Hypothalamus (tissue), 51 donors: ENCODE measurements at regions not wholly inside any gene's neighbourhood (a gene's known extent, or its start where the extent isn't known, plus 50 kb on each side); places are given as distances from the start of the nearest gene placed in this dataset.
"Not testable (repeated sequence)": the region's sequence is repeated elsewhere in the genome, so short reads cannot be mapped to it uniquely, and the experiment has no call there.

Experiments used
- DNase-seq, 51 donors: peaks; one replicate each; lab custom pipeline; 2025; lab: John Stamatoyannopoulos, UW

- DNase-seq: no peak
Observed at GRCh38 chr14:43014338-43014737, 1407.7 kb downstream of the LRFN5 start.

GRCh38 chr14:43012817-43013216 lies 1406.1 kb downstream of the LRFN5 start:
- DNase-seq: no peak

DNA sequence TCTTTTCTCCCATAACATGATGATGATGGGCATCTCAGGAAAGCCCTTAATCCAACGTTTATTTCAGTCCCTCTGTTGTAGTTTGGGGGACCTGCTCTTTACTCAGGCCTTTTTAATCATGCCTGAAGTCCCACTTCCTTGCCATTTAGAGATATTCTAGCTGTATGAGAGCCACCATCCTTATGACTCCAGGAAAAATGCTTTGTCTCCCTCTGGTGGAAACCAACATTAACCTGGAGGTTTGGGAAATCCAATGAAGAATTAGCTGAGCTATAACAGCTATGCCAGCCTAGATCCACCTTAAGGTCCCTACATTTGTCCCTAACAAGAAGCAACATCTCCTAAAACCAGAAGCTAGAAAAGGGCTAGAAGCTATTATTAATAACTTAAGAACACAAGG lies 1399.1 kb downstream of the LRFN5 start:
- peak in 2 of 51 donors; percentile 1 to 2 for DNase-seq

- no peak for DNase-seq
Observed at GRCh38 chr14:43003845-43004244, 1397.2 kb downstream of the LRFN5 start.

GRCh38 chr14:43001731-43002130 lies 1395.1 kb downstream of the LRFN5 start:
- DNase-seq: no peak

DNA sequence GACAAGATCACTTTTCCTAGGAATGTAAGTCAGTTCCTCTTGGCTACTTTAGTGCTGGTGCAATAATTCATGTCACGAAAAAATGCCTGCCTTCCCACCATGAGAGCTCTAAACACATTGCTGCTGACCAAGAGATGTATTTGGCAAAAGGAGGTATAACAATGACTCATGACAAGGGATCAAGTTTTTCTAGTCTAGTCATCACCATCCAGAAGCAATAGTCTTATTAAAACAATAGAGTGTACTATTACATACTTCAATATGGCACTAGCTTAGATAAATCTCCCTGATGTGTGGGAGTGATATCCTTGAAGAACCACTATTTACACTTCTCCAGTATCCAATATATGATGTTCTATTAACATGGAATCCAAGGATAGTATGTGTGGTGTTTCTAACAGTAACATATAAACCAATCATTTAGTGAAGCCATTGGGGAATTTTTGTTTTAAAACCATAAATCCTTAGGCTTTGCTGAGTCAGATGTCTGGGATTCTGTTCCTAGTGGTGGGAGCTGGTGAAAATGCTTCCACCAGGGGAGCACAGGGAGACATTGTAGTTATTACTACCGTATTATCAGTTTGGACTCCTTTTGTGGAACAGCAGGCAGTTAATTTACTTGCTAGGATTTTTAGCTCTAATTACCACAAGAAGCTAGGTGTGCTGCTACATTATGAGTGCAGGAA lies 1387.5 kb downstream of the LRFN5 start:
- no peak for DNase-seq

GRCh38 chr14:42992930-42993329 lies 1386.3 kb downstream of the LRFN5 start:
- DNase-seq: no peak

DNA sequence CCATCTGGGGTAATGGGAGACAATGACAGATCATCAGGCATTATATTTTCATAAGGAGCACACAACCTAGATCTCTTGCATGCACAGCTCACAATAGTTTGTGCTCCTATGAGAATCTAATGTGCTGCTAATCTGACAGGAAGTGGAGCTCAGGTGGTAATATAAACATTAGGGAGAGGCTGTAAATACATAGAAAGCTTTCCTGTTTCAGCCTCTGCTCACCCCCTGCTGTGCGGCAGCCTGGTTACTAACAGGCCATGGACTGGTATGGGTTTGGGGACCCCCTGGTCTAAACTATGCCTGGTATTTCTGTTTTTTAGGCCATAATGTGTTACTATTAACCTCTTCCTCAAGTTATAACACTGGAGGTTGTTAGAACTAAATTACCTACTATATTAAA lies 1373.7 kb downstream of the LRFN5 start:
- no peak for DNase-seq

GRCh38 chr14:42973171-42973570 lies 1366.5 kb downstream of the LRFN5 start:
- not testable (repeated sequence) for DNase-seq

- peak in 6 of 51 donors; percentile 2 to 45 (median 5) for DNase-seq
Observed at GRCh38 chr14:42965512-42965911, 1358.8 kb downstream of the LRFN5 start.

- DNase-seq: no peak
Observed at GRCh38 chr14:42961509-42961908, 1354.8 kb downstream of the LRFN5 start.

- DNase-seq: no peak
Observed at GRCh38 chr14:42950363-42950762, 1343.7 kb downstream of the LRFN5 start.

DNA sequence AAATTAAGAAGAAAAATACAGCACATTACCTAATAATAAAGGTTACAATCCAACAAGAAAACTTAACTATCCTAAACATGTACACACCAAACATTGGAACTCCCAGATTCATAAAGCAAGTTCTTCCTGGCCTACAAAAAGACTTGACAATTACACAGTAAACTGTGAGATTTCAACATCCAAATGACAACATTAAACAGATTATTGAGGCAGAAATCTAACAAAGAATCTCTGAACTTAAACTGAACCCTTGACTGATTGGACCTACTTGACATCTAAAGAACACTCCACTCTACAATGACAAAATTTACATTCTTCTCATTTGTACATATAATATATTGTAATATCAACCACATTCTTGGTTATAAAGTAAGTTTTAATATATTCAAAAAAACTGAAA lies 1341.3 kb downstream of the LRFN5 start:
- DNase-seq: no peak

- no peak for DNase-seq
Observed at GRCh38 chr14:42944284-42944683, 1337.6 kb downstream of the LRFN5 start.

- no peak for DNase-seq
Observed at GRCh38 chr14:42931308-42931707, 1324.6 kb downstream of the LRFN5 start.

DNA sequence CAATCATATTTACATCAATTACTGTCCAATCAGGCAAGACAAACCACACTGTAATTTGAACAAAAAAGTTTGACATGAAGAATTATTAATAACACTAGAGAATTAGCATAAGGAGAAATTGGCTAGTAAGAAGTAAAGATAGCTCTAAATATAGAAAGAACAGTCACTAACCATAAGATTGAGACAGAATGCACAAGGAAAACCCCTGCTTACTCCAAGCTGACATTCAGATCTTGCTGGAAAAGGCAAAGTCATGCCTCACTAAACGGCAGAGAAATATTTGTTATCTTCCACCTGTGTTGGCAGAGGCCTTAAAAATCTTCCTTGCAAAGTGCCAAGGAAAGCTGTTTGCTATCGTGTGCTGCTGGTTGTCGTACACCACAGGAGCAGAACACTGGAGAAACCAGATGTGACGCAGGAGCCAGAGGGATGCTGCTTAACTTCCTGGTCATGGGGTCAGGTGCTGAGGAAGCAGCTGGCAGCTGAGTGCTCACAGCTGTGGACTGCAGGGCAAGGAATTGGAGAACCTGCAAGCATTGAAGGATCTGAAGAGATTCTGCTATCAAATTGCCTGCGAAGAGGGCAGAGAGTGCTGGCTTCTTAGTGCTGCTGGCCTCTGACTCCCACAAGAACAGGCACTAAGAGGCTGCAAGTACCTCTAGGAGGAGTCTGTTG lies 1323.3 kb downstream of the LRFN5 start:
- DNase-seq: no peak

- no peak for DNase-seq
Observed at GRCh38 chr14:42927313-42927712, 1320.6 kb downstream of the LRFN5 start.

- no peak for DNase-seq
Observed at GRCh38 chr14:42921901-42922300, 1315.2 kb downstream of the LRFN5 start.

DNA sequence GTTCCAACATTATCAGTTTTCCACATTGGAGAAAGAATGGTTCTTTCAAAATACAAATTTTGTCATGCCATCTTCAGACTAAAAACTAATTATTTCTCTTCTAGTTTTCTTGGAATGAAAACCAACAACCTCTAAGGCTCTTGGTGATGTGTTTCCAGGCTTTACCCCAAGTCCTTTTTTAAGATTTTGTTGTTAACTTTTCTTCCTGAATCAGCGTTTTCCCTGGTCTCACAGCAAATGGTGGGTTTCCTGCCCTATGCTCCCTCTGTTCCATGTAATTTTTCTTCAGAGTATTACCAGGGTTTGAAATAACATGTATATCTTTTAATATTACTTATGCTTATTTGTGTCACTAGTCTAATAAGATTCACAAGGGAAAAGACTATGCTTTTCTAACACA lies 1311.9 kb downstream of the LRFN5 start:
- no peak for DNase-seq

DNA sequence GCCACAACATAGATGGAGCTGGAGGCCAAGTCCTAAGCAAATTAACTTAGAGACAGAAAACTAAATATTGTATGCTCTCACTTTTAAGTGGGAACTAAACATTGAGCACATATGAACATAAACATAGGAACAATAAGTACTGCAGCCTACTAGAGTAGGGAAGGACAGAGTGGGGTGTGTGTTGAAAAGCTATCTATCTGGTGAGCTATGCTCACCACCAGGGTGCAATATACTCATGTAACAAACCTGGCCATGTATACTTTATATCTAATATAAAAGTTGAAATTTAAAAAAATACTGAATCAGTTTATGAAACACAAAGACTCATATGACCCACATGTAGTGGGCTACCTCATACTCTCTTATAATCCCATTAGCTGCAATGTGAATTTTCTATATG lies 1305.0 kb downstream of the LRFN5 start:
- DNase-seq: no peak

DNA sequence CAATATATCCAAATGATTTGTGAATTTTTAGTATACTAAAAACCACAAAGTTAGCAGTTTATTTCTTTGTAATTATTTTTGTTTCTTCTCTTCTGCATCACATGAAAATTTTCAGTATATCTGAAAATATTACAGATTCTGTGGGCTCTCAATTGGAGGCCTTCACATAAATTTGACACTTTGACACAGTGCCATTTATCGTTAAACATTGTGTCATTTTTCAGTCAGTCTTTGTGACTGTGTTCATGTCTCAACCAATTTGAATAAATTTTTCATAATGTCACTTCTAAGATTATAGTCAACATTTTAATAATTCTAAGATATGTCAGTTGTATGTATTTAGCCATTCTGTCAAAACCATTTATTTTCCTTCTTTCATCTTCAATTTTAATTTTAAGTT lies 1303.0 kb downstream of the LRFN5 start:
- no peak for DNase-seq

GRCh38 chr14:42893183-42893582 lies 1286.5 kb downstream of the LRFN5 start:
- DNase-seq: no peak

- no peak for DNase-seq
Observed at GRCh38 chr14:42884100-42884499, 1277.4 kb downstream of the LRFN5 start.
